GM18511 (cell line): ENCODE measurements at regions not wholly inside any gene's neighbourhood (a gene's known extent, or its start where the extent isn't known, plus 50 kb on each side); places are given as distances from the start of the nearest gene placed in this dataset.
"Not testable (repeated sequence)": the region's sequence is repeated elsewhere in the genome, so short reads cannot be mapped to it uniquely, and the experiment has no call there.

Source experiments
- ATAC-seq: cut with Tn5 transposase; IDR thresholded peaks from one replicate; pipeline ENCODE4 v1.9.1; 2021; ENCODE audit warnings: mild to moderate bottlenecking, moderate library complexity; ENCODE audit not compliant: unreplicated experiment

DNA sequence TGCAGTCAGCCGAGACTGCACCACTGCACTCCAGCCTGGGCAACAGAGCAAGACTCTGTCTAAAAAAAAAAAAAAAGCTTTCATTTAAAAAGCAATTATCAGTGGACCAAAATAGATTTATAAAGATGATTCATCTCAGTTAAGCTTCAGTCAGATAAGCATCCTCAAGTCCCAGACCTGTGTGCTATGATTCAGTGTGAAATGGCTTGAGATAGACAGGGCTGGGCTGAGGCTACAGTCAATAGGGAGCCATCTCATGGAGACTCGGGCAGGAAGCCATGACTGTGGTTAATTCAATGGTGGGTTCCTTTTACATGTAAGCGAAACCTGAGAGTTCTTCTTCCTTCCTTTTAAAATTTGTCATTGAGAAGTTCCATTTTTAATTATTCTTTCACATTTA lies 276.0 kb downstream of the TFAP2A start:
- ATAC-seq = no peak

DNA sequence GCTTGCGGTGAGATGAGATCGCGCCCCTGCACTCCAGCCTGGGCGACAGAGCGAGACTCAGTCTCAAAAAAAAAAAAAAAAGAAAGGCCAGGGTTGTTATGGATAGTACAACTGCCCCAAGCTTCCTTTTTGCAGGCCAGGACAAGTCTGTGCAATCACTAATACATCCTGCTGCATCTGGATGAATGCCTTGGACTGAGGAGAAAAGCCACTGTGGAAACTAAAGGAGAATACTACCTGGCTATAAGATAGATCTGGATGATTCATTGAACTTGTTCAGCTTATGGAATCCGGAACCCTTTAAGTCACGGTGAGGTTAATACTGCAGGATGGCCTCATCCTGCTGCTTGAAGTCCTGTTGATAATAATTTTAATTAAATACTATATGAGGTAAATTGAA lies 278.2 kb downstream of the TFAP2A start:
- ATAC-seq = no peak

DNA sequence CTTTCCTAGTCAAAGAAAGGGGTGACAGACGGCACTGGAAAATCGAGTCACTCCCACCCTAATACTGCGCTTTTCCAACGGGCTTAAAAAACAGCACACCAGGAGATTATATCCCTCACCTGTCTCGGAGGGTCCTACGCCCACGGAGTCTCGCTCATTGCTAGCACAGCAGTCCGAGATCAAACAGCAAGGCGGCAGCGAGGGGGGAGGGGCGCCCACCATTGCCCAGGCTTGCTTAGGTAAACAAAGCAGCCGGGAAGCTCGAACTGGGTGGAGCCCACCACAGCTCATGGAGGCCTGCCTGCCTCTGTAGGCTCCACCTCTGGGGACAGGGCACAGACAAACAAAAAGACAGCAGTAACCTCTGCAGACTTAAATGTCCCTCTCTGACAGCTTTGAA lies 280.7 kb downstream of the TFAP2A start:
- ATAC-seq = not testable (repeated sequence)

DNA sequence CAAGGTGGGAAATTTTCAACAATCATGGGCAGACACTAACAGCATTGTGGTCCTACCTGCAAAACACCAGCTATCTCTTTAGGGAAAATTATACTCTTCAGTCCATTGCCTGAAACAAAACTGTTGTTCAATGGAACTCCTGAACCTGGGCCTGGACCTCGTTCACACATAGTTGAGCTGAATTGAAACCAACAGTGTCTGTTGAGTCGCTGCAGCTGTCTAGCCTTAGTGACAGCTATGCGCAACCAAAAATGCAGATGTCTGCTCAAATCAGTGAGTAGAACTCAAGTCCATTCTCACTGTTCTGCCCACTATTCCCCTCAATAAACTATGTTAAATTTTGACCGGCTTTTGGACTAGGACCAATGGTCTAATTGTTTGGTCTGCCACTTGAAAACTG lies 286.2 kb downstream of the TFAP2A start:
- no peak for ATAC-seq

DNA sequence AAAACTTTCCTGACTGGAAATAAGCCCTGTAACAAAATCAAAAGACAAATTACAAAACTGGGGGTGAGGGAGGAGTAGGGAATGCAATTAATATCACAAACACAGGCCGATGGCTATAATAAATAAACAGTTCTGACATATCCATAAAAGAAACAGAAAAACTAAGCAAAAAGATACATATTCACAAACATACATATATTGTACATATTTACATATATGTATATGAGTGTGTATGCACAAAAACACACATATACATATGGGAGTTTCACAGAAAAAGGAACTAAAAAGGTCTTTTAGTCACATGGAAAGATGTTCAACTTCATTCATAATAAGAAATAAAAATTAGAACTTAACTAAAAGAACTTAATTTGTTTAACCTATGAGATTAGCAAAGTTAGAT lies 292.7 kb downstream of the TFAP2A start:
- ATAC-seq = no peak

DNA sequence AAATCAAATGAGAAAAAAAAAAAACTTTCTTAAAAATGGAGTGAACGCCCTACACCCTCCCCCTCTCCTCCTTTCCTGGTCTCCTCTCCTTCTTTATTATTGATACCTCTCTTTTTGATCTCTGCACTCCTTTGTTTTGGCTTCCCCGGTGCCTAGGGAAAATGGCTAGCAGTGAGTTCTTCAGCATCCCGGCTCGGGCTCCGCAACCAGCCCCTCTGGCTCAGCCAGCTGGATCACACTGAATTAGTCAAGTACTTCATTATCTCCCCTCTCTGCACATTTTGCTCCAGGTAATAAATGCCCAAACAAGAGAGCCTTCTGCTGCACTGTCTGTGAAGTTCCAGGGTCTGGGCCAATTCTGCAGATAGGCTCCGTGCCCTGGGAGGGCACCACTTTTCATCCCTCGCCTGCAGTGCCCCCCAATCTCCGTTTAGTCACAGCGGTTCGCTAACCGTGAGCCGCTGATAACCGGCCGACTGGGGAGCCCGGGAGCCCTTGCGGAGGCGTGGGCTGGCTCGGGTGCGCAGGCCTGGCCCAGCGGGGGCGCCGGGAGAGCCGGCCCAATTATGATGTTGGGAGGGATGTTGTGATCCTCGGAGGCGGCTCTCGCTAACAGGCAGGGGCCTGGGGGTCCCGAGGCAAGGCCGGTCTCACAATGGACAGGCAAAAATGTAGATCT lies 301.9 kb downstream of the TFAP2A start:
- ATAC-seq = no peak

DNA sequence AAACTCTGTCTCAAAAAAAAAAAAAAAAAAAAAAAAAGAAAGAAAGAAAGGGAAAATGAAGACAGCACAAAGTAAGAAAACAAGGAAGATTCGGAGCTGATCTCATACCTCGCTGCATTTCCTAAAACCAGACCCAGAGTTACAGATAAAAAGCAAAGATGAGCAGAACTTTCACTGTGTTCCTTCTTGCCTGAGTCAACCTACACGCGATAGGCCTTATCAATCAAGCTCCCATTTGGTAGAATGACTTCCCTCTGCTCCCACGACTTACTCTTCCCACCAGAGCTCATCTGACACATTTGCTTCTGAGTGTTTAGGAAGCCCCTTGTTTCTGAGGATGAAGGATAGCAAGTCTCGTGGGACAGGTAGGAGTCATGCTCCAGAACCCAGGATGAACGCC lies 302.9 kb downstream of the TFAP2A start:
- ATAC-seq = no peak

DNA sequence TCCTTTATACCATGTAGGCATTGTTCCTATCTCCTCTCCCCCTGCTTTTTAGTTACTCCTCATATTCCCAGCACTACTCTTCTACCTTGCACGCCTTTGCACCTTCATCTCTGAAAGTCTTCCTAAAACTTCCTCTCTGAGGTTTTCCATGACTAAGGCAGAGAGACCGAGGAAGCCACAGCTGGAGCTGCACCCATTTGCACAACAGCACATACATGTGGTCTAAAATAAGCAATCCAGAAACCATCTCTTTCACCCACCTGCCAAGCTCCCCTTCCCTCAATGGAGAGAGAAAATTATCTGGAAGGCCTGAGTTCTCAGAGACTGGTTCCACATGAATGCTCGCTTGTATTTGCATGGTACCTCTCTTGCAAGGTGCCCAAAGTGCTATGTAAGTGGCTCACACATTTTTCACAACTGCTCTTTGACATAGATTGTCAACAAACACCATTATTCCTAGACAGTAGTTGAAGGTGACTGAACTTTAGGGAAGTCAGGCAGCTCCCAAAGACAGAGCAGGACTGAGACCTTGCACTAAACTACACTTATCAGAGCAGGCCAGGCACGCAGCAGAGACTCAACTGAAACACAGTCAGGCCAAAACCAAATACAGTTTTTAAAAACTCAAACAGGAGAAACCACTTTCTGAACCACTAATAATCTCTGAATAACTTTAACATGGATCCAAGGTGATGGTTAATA lies 313.2 kb downstream of the TFAP2A start:
- ATAC-seq = no peak

DNA sequence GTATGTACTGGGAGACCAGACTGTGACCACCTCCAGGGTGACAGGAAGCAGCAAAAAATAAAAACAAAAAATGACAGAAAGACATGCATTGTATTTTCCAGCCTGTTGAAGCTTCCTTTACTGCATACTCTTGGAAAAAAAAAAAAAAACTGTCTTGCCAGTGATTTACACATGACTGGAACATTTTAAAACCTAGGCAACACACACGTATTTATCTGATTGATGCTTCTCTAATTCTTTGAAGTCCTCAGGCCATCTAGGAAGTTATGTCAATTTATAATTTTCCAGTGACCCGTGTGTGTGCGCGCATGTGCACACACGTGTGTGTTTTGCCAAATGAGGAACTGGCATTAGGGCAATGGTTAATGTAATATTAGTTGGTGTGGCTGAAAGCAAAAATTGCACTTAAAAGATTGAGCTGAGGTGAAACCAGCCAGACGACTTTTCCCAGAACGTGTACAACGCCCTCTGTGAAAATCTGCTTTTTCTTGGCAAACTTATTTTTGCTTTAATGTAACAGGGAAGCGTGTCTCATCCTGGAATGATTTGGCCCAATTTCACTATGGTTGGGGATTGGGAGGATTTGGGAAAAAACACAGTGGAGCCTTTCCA lies 315.2 kb downstream of the TFAP2A start:
- ATAC-seq = no peak

DNA sequence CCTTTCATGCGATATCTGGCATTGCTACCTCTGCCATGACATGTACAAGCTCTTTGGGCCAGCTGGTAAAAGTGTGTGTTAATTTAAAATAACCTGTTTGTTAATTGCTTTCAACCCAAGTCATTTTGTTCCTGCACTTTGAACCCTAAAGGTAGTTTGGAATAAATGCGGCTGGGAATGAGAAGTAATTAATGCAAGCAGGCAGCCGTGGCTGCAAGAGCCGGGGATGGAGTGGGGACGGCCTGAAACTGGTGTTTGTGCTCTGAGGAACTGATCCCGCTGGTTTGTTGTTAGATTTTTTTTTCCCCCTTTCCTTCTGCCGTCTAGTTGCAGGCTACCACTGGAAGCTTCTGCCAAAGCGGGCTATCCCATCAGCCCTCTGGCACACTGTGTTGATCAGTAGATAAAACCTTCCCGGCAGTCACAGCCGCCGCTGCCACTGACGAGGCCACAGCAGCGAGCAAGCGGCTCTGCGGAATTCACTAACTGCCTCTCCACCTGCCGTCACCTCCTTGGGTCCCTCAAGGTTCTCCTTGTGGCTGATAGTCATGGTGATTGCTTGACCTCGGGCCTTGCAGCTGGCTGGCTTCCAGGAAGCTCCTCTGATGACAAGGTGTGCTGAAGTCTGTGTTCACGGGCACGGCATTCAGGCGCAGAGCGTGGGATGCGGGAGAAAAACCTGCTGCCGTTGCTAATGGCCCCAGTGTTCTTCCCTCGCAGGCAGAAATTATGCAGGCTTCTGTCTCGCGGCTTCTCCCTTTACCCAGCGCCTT lies 315.9 kb downstream of the TFAP2A start:
- no peak for ATAC-seq

DNA sequence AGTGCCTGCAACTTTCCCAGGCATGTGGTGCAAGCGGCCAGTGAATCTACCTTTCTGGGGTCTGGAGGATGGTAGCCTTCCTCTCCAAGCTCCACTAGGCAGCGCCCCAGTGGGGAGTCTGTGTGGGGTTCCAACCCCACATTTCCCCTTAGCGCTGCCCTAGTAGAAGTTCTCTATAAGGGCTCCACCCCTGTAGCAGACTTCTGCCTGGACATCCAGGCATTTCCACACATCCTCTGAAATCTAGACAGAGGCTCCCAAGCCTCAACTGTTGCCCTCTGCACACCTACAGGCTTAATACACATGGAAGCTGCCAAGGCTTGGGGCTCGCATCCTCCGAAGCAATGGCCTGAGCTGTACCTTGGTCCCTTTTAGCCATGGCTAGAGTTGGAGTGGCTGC lies 321.6 kb downstream of the TFAP2A start:
- no peak for ATAC-seq

DNA sequence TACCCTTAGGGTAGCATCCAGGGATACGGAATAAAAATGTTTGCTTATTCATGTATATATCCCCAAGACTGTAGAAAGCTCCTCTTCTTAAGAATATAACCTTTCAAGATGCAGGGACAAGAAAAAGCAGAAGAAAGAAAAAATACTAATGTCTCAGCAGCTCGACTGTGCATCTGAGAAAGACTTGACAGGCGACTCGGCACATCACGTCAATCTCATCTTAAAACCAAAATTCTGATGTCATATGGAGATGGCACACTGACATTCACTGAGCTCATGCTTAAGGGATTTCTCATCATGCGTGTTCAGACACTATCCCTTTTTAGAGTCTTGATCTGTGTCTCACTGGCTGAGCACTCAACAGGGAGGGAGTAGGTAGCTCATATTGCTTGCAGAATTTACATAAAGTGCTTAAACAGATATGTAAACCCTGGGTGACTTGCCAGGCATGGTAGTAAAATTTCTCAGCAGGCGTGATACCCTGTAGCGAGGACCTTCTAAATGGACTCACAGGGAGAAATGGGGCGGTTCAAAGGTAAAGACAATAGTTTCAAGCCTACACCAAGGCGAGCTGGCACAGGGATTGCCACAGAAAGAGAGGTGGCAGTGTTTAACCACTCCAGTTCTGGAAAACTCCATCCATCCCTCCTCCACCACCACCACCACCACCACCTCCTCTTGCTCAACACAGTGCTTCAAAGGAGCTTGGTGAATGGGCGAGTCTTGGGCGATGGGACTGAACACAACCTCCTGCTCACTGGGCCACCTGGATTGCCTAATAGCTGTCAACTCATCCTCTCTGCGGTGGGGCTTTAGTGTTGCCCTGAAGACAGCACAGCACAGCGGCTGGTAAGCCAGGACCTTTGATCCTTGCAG lies 330.5 kb downstream of the TFAP2A start:
- ATAC-seq = no peak

DNA sequence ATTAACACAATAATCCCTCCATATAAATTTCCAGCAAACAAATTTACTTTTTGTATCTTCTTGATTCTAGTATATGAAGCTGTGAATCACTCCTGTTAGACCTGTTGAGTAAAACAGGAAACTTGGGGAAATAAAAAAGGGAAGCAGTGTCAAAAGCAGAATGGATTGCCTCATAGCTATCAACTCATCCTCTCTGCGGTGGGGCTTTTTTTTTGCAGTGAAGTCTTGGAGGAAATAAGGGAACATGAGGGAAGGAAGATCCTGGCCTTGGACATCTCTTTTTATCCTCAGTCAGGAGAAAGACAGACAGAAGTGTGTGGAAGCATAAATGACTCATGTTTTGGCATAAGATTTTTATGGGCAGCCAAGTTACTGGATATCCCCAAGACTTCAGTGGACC lies 332.5 kb downstream of the TFAP2A start:
- no peak for ATAC-seq

DNA sequence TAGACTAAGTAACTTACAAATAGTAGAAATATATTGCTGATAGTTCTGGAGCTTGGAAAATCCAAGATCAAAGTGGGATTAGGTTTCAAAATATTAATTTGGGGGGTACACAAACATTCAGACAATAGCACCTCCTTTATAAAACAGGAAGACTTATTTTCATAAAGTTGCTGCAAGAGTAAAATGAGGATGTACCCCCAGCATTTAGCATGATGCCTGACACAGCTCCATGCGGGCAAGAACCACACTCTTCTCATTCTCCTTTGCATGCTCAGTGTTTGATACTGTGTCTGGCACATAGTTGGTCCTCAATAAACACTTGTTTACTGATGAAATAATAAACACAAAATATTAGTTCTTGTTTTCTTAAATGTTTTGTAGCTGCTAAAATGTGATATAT lies 332.9 kb downstream of the TFAP2A start:
- no peak for ATAC-seq

DNA sequence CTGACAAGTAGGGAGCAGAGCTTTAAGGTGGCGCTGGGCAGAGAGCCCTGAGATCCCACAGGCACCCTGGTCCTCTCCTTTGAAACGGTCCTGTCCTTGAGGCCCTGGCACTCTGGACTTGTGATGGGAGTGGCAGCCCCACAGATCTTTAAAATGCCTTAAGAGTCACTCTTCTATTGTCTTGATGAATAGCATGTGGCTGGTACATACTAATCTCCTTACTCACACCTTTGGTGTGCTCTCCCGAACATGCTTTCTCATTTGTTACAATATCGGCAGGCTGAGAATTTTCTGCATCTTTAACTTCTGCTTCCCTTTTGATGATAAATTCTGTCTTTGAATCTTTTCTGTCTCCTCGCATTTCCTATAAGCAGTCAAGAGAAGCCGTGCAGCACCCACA lies 333.8 kb downstream of the TFAP2A start:
- ATAC-seq = no peak

DNA sequence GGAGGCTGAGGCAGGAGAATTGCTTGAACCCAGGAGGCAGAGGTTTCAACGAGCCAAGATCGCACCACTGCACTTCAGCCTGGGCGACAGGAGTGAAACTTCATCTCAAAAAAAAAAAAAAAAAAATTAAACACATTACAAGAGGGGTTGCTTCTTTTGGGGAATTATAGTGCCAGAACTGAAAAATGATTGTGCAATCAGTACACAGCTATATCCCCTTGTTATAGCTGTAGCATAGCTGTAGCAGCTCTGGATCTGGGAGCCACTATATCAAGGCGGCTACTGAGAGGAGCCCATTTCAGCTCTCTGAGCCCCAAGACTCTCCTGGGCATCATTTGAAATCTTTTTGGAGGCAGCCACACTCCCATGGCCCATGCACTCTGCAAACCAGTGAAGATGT lies 334.3 kb downstream of the TFAP2A start:
- ATAC-seq = no peak

DNA sequence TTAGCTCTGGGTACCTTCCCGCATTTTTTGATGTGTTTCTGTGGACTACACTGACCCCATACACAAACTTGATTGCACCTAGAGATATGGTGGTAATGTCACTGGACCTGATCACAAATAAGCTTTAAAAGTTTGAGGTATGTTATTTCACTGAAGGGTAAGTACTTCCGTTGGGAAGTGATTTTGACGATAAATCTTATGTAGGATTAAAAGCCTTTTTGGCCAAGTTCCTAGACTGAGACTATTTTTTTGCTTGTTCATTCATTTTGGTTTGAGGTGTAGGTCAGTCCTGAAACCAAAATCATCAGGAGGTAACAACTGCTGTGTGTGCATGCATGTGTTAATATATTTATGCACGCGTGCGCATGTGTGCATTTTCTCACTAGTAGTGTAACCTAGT lies 336.3 kb downstream of the TFAP2A start:
- ATAC-seq = no peak

DNA sequence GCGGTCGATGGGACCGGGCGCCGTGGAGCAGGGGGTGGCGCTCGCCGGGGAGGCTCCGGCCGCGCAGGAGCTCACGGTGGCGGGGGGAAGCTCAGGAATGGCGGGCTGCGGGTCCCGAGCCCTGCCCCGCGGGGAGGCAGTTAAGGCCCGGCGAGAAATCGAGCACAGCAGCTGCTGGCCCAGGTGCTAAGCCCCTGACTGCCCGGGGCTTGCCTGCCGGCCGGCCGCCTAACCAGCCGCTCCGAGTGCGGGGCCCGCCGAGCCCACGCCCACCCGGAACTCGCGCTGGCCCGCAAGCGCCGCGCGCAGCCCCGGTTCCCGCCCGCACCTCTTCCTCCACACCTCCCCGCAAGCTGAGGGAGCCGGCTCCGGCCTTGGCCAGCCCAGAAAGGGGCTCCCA lies 340.1 kb downstream of the TFAP2A start:
- ATAC-seq = not testable (repeated sequence)

DNA sequence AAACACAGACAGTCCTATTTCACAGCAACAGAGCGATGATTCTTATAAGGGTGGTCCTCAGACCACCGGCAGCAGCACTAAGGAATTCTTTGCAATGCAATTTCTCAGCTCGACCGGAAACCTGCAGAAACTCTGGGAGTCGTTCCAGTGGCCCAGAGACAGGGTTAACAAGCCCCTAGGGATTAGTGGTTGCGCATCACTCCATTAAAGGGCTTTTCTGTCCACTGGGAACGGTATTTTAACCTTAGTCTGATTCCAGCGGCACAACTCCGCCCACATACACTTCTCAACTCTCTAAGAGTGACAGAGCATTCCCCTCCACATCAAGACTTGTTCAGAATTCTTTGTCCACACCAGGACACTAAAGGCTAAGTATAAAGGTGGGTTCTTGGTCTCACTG lies 341.5 kb downstream of the TFAP2A start:
- ATAC-seq = no peak

DNA sequence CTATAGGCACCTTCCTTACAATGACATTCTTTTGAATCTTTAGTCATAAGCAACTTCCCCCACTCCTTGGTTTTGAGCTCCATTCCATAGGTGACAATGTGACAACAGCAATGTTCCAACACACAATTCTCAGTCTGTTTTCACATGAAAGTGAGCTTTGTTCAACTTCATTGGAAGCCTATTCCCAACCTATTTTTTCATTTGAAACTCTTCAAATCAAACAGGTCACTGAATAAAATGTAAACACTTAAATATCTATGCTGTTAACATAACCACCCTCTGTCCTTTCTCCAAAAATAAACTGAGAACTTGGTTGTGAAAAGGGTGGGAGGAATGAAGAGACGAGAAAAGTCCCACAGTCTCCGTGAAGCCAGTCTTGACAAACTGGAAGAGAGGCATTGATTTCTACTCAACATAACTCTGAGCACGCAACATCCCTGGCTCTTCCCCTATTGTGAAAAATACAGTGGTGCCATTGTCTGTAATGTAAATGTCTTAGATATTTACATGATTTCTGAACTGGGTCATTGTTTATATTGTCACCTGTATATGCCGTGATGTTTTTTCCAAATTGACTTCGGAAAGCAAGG lies 343.1 kb downstream of the TFAP2A start:
- ATAC-seq = no peak
